HG03439 (cell line): ENCODE measurements at regions not wholly inside any gene's neighbourhood (a gene's known extent, or its start where the extent isn't known, plus 50 kb on each side); places are given as distances from the start of the nearest gene placed in this dataset.

ENCODE experiments used
- ATAC-seq: cut with Tn5 transposase; IDR thresholded peaks from one replicate; pipeline ENCODE4 v1.9.1; 2021; ENCODE audit warnings: mild to moderate bottlenecking, moderate library complexity; ENCODE audit not compliant: unreplicated experiment

- no peak for ATAC-seq
Observed at GRCh38 chr2:3101016-3101942, 276.3 kb downstream of the EIPR1 start.

- no peak for ATAC-seq
Observed at GRCh38 chr2:3100386-3100785, 277.2 kb downstream of the EIPR1 start.

GRCh38 chr2:3099860-3100234 lies 277.8 kb downstream of the EIPR1 start:
- no peak for ATAC-seq

GRCh38 chr2:3099145-3099859 lies 278.3 kb downstream of the EIPR1 start:
- no peak for ATAC-seq

GRCh38 chr2:3098231-3098630 lies 279.4 kb downstream of the EIPR1 start:
- no peak for ATAC-seq

- ATAC-seq, result no peak
Observed at GRCh38 chr2:3097804-3098203, 279.8 kb downstream of the EIPR1 start.

- ATAC-seq, result no peak
Observed at GRCh38 chr2:3094999-3095958, 282.3 kb downstream of the EIPR1 start.

GRCh38 chr2:3094318-3094717 lies 283.3 kb downstream of the EIPR1 start:
- no peak for ATAC-seq

GRCh38 chr2:3091696-3092095 lies 285.9 kb downstream of the EIPR1 start:
- ATAC-seq, result no peak

- ATAC-seq, result no peak
Observed at GRCh38 chr2:3082705-3083104, 294.9 kb downstream of the EIPR1 start.

GRCh38 chr2:3079959-3080948 lies 297.4 kb downstream of the EIPR1 start:
- ATAC-seq, result no peak

GRCh38 chr2:3079466-3079865 lies 298.2 kb downstream of the EIPR1 start:
- no peak for ATAC-seq

GRCh38 chr2:3078684-3079083 lies 298.9 kb downstream of the EIPR1 start:
- no peak for ATAC-seq

- ATAC-seq, result no peak
Observed at GRCh38 chr2:3076848-3077642, 300.6 kb downstream of the EIPR1 start.

- ATAC-seq, result no peak
Observed at GRCh38 chr2:3075991-3076340, 301.7 kb downstream of the EIPR1 start.

GRCh38 chr2:3075316-3075990 lies 302.2 kb downstream of the EIPR1 start:
- ATAC-seq, result no peak

- no peak for ATAC-seq
Observed at GRCh38 chr2:3073704-3074103, 303.9 kb downstream of the EIPR1 start.

GRCh38 chr2:3073041-3073595 lies 304.5 kb downstream of the EIPR1 start:
- no peak for ATAC-seq
